SK-N-SH (cell line): ENCODE measurements at regions not wholly inside any gene's neighbourhood (a gene's known extent, or its start where the extent isn't known, plus 50 kb on each side); places are given as distances from the start of the nearest gene placed in this dataset.

Experiments
- CTCF ChIA-PET: fragments of 300-600, 350-600 bp; formaldehyde crosslinking; extraction: SDS; loops from one replicate; lab custom pipeline; 2021; lab: Yijun Ruan, JAX
- POLR2A ChIA-PET: fragments of 350-600 bp; sonication (Branson Sonifier 250); formaldehyde crosslinking; extraction: SDS; loops from one replicate; lab custom pipeline; 2020; ENCODE audit warnings: antibody characterized with exemption, inconsistent platforms; lab: Yijun Ruan, JAX
- DNase-seq: peaks from one replicate; pipeline ENCODE4 v3.0.0; 2012
- H2AFZ ChIP-seq: fragments of 200-600 bp; sonication (generic); 2 replicates; pipeline ENCODE4 v1.8.1; 2016; ENCODE audit warnings: antibody characterized with exemption, mild to moderate bottlenecking, low read depth
- H3F3A ChIP-seq: fragments of 200-600 bp; sonication (generic); replicated peaks from 2 replicates; pipeline ENCODE3; 2016; ENCODE audit warnings: antibody characterized with exemption, mild to moderate bottlenecking; ENCODE audit not compliant: insufficient read depth
- H3K27ac ChIP-seq, 2 experiments: fragments of 200-500 bp in 1 of 2; fragments of 200-600 bp in 1 of 2; sonication (Bioruptor generic) in 1 of 2; sonication (generic), shearing (Covaris generic) in 1 of 2; 2 replicates each; pipeline versions ENCODE4 v1.5.1 to v1.6.1; 2014 to 2016; ENCODE audit warnings: low read depth in 2 of 2, inconsistent platforms in 1 of 2, low read length in 1 of 2, mild to moderate bottlenecking in 1 of 2, mixed read lengths in 1 of 2
- H3K27me3 ChIP-seq: fragments of 200-600 bp; sonication (generic), shearing (Covaris generic); 2 replicates; pipeline ENCODE4 v1.6.1; 2016; ENCODE audit warnings: mixed run types; ENCODE audit not compliant: insufficient read depth
- H3K36me3 ChIP-seq, 2 experiments: fragments of 200-500 bp in 1 of 2; fragments of 200-600 bp in 1 of 2; sonication (Bioruptor generic) in 1 of 2; sonication (generic) in 1 of 2; replicated peaks in 1 of 2; 2 replicates each; pipeline versions ENCODE3 to v1.5.1; 2014 to 2016; ENCODE audit warnings: low read length in 1 of 2, mild to moderate bottlenecking in 1 of 2; ENCODE audit not compliant: insufficient read depth in 2 of 2, control insufficient read depth in 1 of 2
- H3K4me1 ChIP-seq, 2 experiments: fragments of 200-500 bp in 1 of 2; fragments of 200-600 bp in 1 of 2; sonication (Bioruptor generic) in 1 of 2; sonication (generic), shearing (Covaris generic) in 1 of 2; 2 replicates each; pipeline versions ENCODE4 v1.5.1 to v1.6.1; 2014 to 2016; ENCODE audit warnings: low read depth in 1 of 2, low read length in 1 of 2, mixed run types in 1 of 2; ENCODE audit not compliant: insufficient read depth in 2 of 2, control insufficient read depth in 1 of 2
- H3K4me2 ChIP-seq: fragments of 200-600 bp; sonication (generic), shearing (Covaris generic); 2 replicates; pipeline ENCODE4 v1.6.1; 2017; ENCODE audit warnings: mixed run types
- H3K4me3 ChIP-seq, 2 experiments: fragments of 200-500 bp in 1 of 2; fragments of 200-600 bp in 1 of 2; sonication (Bioruptor generic) in 1 of 2; sonication (generic), shearing (Covaris generic) in 1 of 2; 2 replicates each; pipeline versions ENCODE4 v1.5.1 to v1.8.1; 2014 to 2016; ENCODE audit warnings: low read depth in 2 of 2, inconsistent platforms in 1 of 2, low read length in 1 of 2, mild to moderate bottlenecking in 1 of 2, mixed read lengths in 1 of 2, moderate library complexity in 1 of 2
- H3K79me2 ChIP-seq: fragments of 200-600 bp; sonication (generic); 2 replicates; pipeline ENCODE4 v1.8.1; 2017; ENCODE audit warnings: mild to moderate bottlenecking; ENCODE audit not compliant: insufficient read depth
- H3K9ac ChIP-seq: fragments of 200-600 bp; sonication (generic); 2 replicates; pipeline ENCODE4 v1.6.1; 2017; ENCODE audit warnings: mixed run types
- H3K9me2 ChIP-seq: fragments of 200-600 bp; sonication (generic); 2 replicates; pipeline ENCODE4 v1.6.1; 2017; ENCODE audit warnings: mixed run types
- H3K9me3 ChIP-seq: fragments of 200-600 bp; sonication (generic); 2 replicates; pipeline ENCODE4 v1.6.1; 2017; ENCODE audit warnings: mixed run types, mild to moderate bottlenecking, moderate library complexity
- H4K20me1 ChIP-seq: fragments of 200-600 bp; sonication (generic); 2 replicates; pipeline ENCODE4 v1.6.1; 2017; ENCODE audit warnings: mild to moderate bottlenecking, mixed run types; ENCODE audit not compliant: insufficient read depth
- CHD2 ChIP-seq: fragments of 150-350 bp; IDR thresholded peaks from 2 replicates; pipeline ENCODE4 v1.6.1; 2018; ENCODE audit warnings: low read length; ENCODE audit not compliant: partially characterized antibody
- FOSL2 ChIP-seq: IDR thresholded peaks from 2 replicates; pipeline ENCODE4 v1.4.0; 2012; ENCODE audit warnings: low read depth, mild to moderate bottlenecking, moderate library complexity, borderline replicate concordance
- NFIC ChIP-seq: IDR thresholded peaks from 2 replicates; pipeline ENCODE4 v1.4.0; 2012; ENCODE audit warnings: borderline replicate concordance
- RCOR1 ChIP-seq: fragments of 150-350 bp; IDR thresholded peaks from 2 replicates; pipeline ENCODE4 v1.6.1; 2017; ENCODE audit warnings: antibody characterized with exemption, low read length
- RFX5 ChIP-seq: IDR thresholded peaks from 2 replicates; pipeline ENCODE4 v1.6.1; 2012; ENCODE audit warnings: mild to moderate bottlenecking, improper control_type of control experiment, low read length
- RXRA ChIP-seq: IDR thresholded peaks from 2 replicates; pipeline ENCODE4 v1.4.0; 2012; ENCODE audit warnings: low read depth, mild to moderate bottlenecking, borderline replicate concordance
- SIN3A ChIP-seq: IDR thresholded peaks from 2 replicates; pipeline ENCODE4 v1.6.1; 2012; ENCODE audit warnings: low read depth, mild to moderate bottlenecking, low read length, moderate library complexity, borderline replicate concordance
- SMC3 ChIP-seq: IDR thresholded peaks from 2 replicates; pipeline ENCODE4 v1.6.1; 2012; ENCODE audit warnings: low read depth, low read length, improper control_type of control experiment
- YY1 ChIP-seq: IDR thresholded peaks from 2 replicates; pipeline ENCODE4 v1.4.0; 2012; ENCODE audit warnings: low read depth, mild to moderate bottlenecking
- WGBS: methylation state at CpG from one replicate; pipeline ENCODE4 v1.1.6; 2017; ENCODE audit warnings: low lambda C conversion rate; 5-methylcytosine and 5-hydroxymethylcytosine counted together
- TF ChIP-seq, protein P1 (sequence below): fragments of 150-350 bp; IDR thresholded peaks from 2 replicates; pipeline ENCODE4 v1.6.1; 2017; ENCODE audit warnings: antibody characterized with exemption, low read length, low read depth, borderline replicate concordance
- TF ChIP-seq, protein P2 (sequence below): IDR thresholded peaks from 2 replicates; pipeline ENCODE4 v1.6.1; 2012; ENCODE audit warnings: mild to moderate bottlenecking, low read depth, low read length, moderate library complexity

DNA sequence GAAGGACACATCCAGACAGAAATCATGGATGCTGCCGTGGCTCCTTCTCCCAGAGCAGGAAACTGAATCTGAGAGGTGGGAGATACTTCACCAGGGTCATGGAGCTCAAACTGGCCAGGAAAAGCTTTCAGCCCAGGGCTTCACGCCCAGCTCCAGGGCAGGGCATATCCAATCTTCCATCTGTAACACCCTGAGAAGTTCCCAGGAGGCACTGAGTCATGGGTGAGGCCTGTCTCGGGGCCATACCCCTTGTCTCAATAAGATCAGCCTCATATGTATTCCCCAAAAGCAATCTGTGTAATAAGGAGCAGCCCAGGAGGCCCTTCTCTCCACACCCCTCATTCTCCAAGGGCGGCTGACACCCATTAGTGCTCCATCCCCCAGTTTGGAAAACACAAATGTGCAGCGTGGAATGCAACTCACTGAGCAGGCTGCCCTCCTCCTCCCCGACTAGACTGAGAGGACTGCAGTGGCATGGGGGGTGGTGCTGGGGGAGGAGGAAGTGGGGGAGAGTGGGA is 439.3 kb upstream of the SULF2 start:
- H3K9ac ChIP-seq, result no peak overlapping the region
- POLR2A ChIA-PET, result no interaction called here

DNA sequence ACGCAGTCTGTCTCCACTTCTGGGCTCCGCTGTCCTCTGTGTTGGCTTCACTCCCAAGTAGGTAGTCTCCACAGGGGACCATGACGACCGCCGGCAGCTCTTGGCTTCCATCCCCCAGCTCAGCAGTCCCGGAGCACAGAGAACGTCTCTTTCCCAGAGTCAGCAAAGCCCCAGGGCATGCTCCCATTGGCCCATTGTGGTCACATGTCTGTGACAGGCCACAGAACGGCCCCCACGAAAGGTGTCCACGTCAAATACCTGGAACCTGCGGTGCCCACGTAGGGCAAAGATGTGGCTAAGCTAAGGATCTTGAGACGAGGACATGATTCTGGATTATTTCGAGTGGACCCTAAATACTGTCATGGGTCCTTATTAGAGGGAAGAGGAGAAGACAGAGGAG is 438.4 kb upstream of the SULF2 start:
- no peak for DNase-seq
- H3K4me2 ChIP-seq, result no peak overlapping the region
- H4K20me1 ChIP-seq, result no peaks in the 10 kb centered on the region
- H3K27ac ChIP-seq, result no peak overlapping the region
- CTCF ChIA-PET, result no interaction called here
- H3F3A ChIP-seq, result no peaks in the 10 kb centered on the region
- H3K9me3 ChIP-seq, result no peaks in the 10 kb centered on the region
- TF ChIP-seq, protein P1, sequence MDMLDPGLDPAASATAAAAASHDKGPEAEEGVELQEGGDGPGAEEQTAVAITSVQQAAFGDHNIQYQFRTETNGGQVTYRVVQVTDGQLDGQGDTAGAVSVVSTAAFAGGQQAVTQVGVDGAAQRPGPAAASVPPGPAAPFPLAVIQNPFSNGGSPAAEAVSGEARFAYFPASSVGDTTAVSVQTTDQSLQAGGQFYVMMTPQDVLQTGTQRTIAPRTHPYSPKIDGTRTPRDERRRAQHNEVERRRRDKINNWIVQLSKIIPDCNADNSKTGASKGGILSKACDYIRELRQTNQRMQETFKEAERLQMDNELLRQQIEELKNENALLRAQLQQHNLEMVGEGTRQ, result no peak
- TF ChIP-seq RCOR1, result no peak
- no peak for TF ChIP-seq CHD2
- TF ChIP-seq, all 33 proteins: peak for 0
- Histone ChIP-seq H3K4me3 (no peak overlapping the region), H3K79me2 (no peaks in the 10 kb centered on the region), H2AFZ (no peak overlapping the region), H3K9ac (no peak overlapping the region), H3K36me3 (no peaks in the 10 kb centered on the region), H3K27me3 (no peaks in the 10 kb centered on the region), H3K4me1 (no peaks in the 10 kb centered on the region; a peak in 1 of 4 replicates), H3K9me2 (no peaks in the 10 kb centered on the region)
- POLR2A ChIA-PET, result no interaction called here
- 67% methylated on average over 14 of the region's 14 CpGs for WGBS

More for the DNA sequence above, 439.3 kb upstream of the SULF2 start:
- CTCF ChIA-PET, result interaction anchor here (1.5 kb wide), 1 partner anchor 21 kb away, joined by 3 read pairs; no protein-coding TSS in a partner anchor
- no peaks in the 10 kb centered on the region for H3F3A ChIP-seq
- no peak overlapping the region for H3K4me3 ChIP-seq
- no peaks in the 10 kb centered on the region for H3K9me2 ChIP-seq
- no peaks in the 10 kb centered on the region for H3K79me2 ChIP-seq
- no peaks in the 10 kb centered on the region for H3K27me3 ChIP-seq
- H3K4me1 ChIP-seq, result peaks cover 0 to 1% of the 10 kb centered on the region in 2 experiments; a peak in 1 of 4 replicates
- no peak overlapping the region for H2AFZ ChIP-seq
- TF ChIP-seq NFIC (no peak), RXRA (no peak), FOSL2 (no peak), YY1 (no peak), SMC3 (no peak), RFX5 (no peak), SIN3A (no peak)
- TF ChIP-seq, protein P2, sequence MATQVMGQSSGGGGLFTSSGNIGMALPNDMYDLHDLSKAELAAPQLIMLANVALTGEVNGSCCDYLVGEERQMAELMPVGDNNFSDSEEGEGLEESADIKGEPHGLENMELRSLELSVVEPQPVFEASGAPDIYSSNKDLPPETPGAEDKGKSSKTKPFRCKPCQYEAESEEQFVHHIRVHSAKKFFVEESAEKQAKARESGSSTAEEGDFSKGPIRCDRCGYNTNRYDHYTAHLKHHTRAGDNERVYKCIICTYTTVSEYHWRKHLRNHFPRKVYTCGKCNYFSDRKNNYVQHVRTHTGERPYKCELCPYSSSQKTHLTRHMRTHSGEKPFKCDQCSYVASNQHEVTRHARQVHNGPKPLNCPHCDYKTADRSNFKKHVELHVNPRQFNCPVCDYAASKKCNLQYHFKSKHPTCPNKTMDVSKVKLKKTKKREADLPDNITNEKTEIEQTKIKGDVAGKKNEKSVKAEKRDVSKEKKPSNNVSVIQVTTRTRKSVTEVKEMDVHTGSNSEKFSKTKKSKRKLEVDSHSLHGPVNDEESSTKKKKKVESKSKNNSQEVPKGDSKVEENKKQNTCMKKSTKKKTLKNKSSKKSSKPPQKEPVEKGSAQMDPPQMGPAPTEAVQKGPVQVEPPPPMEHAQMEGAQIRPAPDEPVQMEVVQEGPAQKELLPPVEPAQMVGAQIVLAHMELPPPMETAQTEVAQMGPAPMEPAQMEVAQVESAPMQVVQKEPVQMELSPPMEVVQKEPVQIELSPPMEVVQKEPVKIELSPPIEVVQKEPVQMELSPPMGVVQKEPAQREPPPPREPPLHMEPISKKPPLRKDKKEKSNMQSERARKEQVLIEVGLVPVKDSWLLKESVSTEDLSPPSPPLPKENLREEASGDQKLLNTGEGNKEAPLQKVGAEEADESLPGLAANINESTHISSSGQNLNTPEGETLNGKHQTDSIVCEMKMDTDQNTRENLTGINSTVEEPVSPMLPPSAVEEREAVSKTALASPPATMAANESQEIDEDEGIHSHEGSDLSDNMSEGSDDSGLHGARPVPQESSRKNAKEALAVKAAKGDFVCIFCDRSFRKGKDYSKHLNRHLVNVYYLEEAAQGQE, result no peak
- TF ChIP-seq, all 33 proteins: peak for 0
- no peaks in the 10 kb centered on the region for H3K36me3 ChIP-seq
- 50% methylated on average over 5 of the region's 6 CpGs for WGBS
- DNase-seq, result no peak
- no peak overlapping the region for H3K4me2 ChIP-seq
- H3K9me3 ChIP-seq, result no peaks in the 10 kb centered on the region
- no peaks in the 10 kb centered on the region for H4K20me1 ChIP-seq
- no peak overlapping the region for H3K27ac ChIP-seq
